ENCODE measurements at regions not wholly inside any gene's neighbourhood (a gene's known extent, or its start where the extent isn't known, plus 50 kb on each side); places are given as distances from the start of the nearest gene placed in this dataset.

DNA sequence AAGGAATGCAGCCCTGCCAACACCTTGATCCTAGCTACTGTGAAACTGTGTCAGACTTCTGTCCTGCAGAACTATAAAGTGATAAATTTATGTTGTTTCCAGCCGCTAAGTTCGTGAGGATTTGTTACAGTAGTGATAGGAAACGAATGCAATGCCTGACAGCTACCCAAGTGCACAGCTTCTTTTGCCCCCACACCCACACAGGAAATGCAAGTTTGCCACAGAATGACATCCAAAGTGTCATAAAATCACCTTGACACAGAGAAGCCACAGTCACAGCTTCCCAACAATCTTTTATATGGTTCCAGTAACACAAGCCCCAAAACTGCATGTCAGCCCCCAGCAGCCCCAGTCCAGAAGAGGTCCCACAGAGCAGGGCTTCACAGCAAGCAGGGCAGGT, 216.9 kb upstream of the S100G start:
- in situ Hi-C loops (cut with HindIII; ENCODE audit: low pct_ligation_motif_present, low pct_unique_long_range_greater_than_20kb, low sequenced_read_pairs): no loop called here

DNA sequence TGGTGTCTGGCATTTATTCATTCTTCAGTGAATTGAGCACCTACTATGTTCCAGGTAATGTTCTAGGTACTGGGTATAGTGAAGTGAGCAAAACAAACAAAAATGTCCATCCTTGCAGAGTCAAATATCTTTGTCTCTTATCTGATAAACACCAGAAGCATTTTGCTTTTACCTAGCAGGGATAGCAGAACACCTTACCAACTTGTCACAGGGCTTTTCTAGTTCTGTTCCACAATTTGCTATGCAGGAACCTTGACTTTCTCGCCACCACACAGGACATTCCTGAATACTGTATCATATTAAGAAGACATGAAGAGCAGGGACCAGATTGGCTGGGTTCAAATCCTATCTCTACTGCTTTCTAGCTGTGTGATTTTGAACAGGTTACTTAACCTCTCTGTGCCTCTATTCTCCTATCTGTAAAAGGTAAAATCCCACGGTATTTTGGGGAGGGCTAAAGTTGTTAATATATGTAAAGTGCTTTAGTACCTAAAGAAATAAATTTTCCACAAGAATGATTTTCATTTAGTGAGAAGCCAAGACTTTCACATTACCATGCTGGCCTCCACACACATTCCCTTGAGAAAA, 214.5 kb upstream of the S100G start:
- no peak for DNase-seq
- in situ Hi-C loops (cut with HindIII; ENCODE audit: low pct_ligation_motif_present, low pct_unique_long_range_greater_than_20kb, low sequenced_read_pairs): no loop called here

More for the DNA sequence above, 216.9 kb upstream of the S100G start:
- no peak for DNase-seq

DNA sequence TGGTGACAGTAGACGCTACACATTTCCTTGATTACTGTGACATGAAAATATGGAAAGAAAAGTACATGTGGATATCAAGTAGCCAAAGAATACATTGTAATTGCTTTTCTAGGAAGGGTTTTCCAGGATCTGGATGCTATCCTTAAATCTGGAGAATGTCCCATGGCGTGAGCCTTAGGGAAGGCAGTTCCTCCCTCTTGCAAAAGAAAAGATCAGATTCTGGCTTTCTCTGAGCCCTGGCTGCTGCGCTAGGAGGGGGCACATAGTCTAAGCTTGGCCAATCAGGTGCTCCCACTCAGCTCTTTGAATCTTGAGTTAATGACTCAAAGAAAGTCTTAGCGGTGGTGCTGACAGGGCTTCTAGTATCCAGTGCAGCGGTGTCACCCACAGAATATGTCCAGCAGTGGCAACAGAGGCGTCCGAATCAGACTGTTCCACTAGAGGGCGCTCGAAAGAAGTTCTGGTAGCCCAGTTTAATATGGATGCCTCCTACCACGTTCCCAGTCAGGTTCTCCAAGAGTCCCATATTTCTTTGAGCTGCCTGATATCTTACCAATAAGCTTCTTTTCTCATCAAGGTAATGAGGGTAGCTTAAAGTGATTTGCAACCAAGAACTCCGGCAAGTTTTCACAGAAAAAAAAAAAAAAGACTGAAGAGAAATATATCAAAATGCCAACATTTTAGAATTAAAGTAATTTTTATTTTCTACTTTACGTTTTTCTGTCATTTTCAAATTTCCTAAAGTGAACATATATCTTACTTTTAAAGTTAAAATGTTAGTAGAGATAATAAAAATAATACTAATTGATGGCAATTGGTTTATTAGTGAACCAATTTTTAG, 213.4 kb upstream of the S100G start:
- in situ Hi-C loops (cut with HindIII; ENCODE audit: low pct_ligation_motif_present, low pct_unique_long_range_greater_than_20kb, low sequenced_read_pairs): no loop called here
- DNase-seq: peak; percentile 64

DNA sequence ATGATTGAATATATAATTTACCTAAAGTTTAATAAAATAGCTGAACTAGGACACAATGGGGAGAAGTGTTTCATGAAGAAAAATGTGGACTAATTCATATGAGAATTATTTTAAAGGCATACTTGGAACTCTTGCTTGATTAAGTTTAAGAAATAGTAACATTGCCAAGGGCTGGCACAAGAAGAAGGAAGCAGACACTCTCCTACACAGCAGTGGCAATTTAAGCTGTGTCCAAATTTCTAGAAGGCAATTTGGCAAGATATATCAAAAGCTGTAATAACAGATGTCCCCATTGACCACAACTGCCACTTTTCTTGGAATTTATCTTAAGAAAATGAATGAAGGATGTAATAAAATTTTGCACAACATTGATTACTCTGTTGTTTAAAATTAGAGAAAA, 209.5 kb upstream of the S100G start:
- in situ Hi-C loops (cut with HindIII; ENCODE audit: low pct_ligation_motif_present, low pct_unique_long_range_greater_than_20kb, low sequenced_read_pairs): no loop called here
- no peak for DNase-seq

DNA sequence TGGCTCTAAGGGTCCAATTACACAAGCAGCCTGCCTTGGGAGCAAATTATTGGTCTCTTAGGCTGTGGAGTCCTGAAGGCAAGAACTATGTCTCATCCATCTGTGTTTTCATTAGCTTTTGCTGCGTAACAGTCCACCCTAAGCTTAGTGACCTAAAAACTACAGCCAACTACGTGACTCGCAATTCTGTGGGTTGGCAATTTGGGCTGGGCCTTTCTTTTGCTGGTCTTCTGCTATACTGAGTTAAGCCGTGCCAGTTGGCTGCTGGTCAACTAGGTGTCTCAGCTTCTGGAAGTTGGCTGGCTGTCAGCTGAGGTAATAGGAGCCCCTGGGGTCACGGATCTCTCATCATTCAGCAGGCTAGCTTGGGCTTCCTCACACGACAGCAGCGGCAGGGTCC, 205.6 kb upstream of the S100G start:
- in situ Hi-C loops (cut with HindIII; ENCODE audit: low pct_ligation_motif_present, low pct_unique_long_range_greater_than_20kb, low sequenced_read_pairs): no loop called here
- no peak for DNase-seq

- DNase-seq: peak; percentile 27
- in situ Hi-C loops (cut with HindIII; ENCODE audit: low pct_ligation_motif_present, low pct_unique_long_range_greater_than_20kb, low sequenced_read_pairs): no loop called here
Observed at GRCh38 chrX:16445166-16445752, 204.7 kb upstream of the S100G start.

- in situ Hi-C loops (cut with HindIII; ENCODE audit: low pct_ligation_motif_present, low pct_unique_long_range_greater_than_20kb, low sequenced_read_pairs): no loop called here
- no peak for DNase-seq
Observed at GRCh38 chrX:16451334-16451733, 198.6 kb upstream of the S100G start.

GRCh38 chrX:16454926-16455325, 195.0 kb upstream of the S100G start:
- no peak for DNase-seq
- in situ Hi-C loops (cut with HindIII; ENCODE audit: low pct_ligation_motif_present, low pct_unique_long_range_greater_than_20kb, low sequenced_read_pairs): no loop called here

- DNase-seq: no peak
- in situ Hi-C loops (cut with HindIII; ENCODE audit: low pct_ligation_motif_present, low pct_unique_long_range_greater_than_20kb, low sequenced_read_pairs): no loop called here
Observed at GRCh38 chrX:16457239-16457638, 192.7 kb upstream of the S100G start.

DNA sequence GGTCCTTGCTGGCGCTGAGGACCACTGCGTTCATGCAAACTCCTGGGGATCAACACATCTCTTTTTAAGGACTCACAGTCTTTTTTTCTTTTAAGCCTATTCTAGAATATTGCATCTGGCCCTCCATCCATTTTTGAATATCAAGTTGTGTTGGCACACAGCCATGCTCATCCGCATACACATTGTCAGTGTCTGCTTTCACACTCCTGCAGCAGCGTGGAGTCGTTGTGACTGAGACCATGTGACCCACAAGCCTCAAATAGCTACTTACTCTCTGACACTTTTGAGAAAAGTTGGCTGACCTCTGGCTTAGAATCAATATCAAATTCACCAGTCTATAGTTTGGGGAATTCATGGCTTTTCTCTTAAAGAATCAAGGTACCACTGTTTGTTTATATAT, 191.8 kb upstream of the S100G start:
- DNase-seq: no peak
- in situ Hi-C loops (cut with HindIII; ENCODE audit: low pct_ligation_motif_present, low pct_unique_long_range_greater_than_20kb, low sequenced_read_pairs): no loop called here

GRCh38 chrX:16459008-16459407, 190.9 kb upstream of the S100G start:
- DNase-seq: no peak
- in situ Hi-C loops (cut with HindIII; ENCODE audit: low pct_ligation_motif_present, low pct_unique_long_range_greater_than_20kb, low sequenced_read_pairs): no loop called here

- in situ Hi-C loops (cut with HindIII; ENCODE audit: low pct_ligation_motif_present, low pct_unique_long_range_greater_than_20kb, low sequenced_read_pairs): no loop called here
- no peak for DNase-seq
Observed at GRCh38 chrX:16461968-16462367, 188.0 kb upstream of the S100G start.

- no peak for DNase-seq
- in situ Hi-C loops (cut with HindIII; ENCODE audit: low pct_ligation_motif_present, low pct_unique_long_range_greater_than_20kb, low sequenced_read_pairs): no loop called here
Observed at GRCh38 chrX:16462912-16463311, 187.0 kb upstream of the S100G start.

DNA sequence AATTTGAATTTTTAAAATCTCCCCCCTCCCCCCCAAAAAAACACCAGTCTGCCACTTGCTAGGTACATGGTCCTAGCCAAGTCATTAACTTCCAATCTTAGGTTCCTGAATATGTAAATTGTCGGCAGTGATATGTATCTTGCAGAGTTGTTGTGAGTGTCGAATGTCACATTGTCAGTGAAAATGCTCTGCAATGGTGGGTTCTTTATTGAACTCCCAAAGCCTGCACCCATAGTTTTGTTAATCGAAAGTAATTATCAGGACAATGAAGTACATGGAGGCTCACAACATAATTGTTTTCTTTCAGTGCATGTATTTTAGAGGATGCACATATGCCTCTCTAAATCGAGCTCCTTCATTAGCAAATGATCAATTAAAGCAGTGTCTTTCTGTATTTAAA, 185.6 kb upstream of the S100G start:
- in situ Hi-C loops (cut with HindIII; ENCODE audit: low pct_ligation_motif_present, low pct_unique_long_range_greater_than_20kb, low sequenced_read_pairs): no loop called here
- DNase-seq: no peak

DNA sequence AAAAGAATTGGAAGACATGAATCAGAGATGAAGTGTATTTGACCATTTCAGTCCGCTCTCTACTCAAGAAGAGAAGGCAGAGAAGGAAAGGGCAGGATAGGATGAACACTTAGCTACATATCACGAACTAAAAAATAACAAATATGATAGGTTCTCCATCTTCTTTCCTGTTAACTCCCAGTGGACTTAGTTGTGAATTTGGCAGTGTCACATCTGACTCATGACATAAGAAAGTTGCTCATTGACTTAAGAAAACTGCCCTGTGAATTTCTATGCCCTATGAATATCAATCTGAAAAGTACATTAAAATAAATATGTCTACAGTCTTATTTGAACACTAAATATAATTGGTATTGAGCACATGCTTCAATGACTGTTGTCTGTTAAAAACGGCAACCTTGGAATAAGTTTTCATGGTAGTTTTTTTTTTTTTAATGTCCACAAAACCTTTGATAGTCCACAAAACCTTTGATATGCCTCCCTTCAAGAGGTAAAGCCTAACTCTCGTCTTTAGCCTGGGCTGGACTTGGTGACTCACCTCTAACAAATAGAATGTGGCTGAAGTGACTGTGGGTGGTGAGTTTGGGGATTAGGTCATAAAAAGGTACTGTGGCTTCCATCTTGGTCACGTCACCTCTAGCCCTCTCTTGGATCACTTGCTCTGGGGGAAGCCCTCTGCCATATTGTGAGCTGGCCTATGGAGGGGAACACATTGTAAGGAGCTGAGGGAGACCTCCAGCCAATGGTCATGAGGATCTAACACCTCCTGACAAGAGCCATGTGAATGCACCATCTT, 184.7 kb upstream of the S100G start:
- DNase-seq: no peak
- in situ Hi-C loops (cut with HindIII; ENCODE audit: low pct_ligation_motif_present, low pct_unique_long_range_greater_than_20kb, low sequenced_read_pairs): no loop called here

- DNase-seq: no peak
- in situ Hi-C loops (cut with HindIII; ENCODE audit: low pct_ligation_motif_present, low pct_unique_long_range_greater_than_20kb, low sequenced_read_pairs): no loop called here
Observed at GRCh38 chrX:16466640-16467432, 183.1 kb upstream of the S100G start.

GRCh38 chrX:16469870-16470269, 180.1 kb upstream of the S100G start:
- in situ Hi-C loops (cut with HindIII; ENCODE audit: low pct_ligation_motif_present, low pct_unique_long_range_greater_than_20kb, low sequenced_read_pairs): no loop called here
- DNase-seq: no peak

GRCh38 chrX:16472345-16472744, 177.6 kb upstream of the S100G start:
- in situ Hi-C loops (cut with HindIII; ENCODE audit: low pct_ligation_motif_present, low pct_unique_long_range_greater_than_20kb, low sequenced_read_pairs): no loop called here
- no peak for DNase-seq

All from ACHN (cell line).